K562 (cell line): ENCODE measurements at regions not wholly inside any gene's neighbourhood (a gene's known extent, or its start where the extent isn't known, plus 50 kb on each side); places are given as distances from the start of the nearest gene placed in this dataset.

Experiments
- ATF1 ChIP-seq, 2 experiments: fragments of 450-650 bp in 1 of 2; IDR thresholded peaks; 2 replicates each; pipeline ENCODE4 v1.6.1; 2016; ENCODE audit warnings: missing compliant biosample characterization in 1 of 2, missing genetic modification characterization in 1 of 2
- CBX1 ChIP-seq: sonication (generic); IDR thresholded peaks from 2 replicates; pipeline ENCODE4 v1.6.1; 2016; ENCODE audit warnings: antibody characterized with exemption, low read depth, mild to moderate bottlenecking
- CREM ChIP-seq: IDR thresholded peaks from 2 replicates; pipeline ENCODE4 v1.6.1; 2014; ENCODE audit warnings: antibody characterized with exemption, low read depth
- CTCF ChIP-seq, 3 experiments: IDR thresholded peaks in 2 of 3; conservative IDR thresholded peaks in 1 of 3; 2 replicates each; pipeline ENCODE4 v1.5.1; 2011 to 2012; ENCODE audit warnings: low read length in 3 of 3, mild to moderate bottlenecking in 3 of 3, control low read depth in 2 of 3, improper control_type of control experiment in 1 of 3, inconsistent platforms in 1 of 3, low read depth in 1 of 3, mixed read lengths in 1 of 3, moderate library complexity in 1 of 3; ENCODE audit not compliant: insufficient read depth in 2 of 3
- ETV1 ChIP-seq: fragments of 450-650 bp; conservative IDR thresholded peaks from 2 replicates; pipeline ENCODE4 v1.6.1; 2016; ENCODE audit warnings: missing genetic modification characterization, control low read depth, low read depth, missing compliant biosample characterization
- ETV6 ChIP-seq, 3 experiments: fragments of 150-350 bp in 1 of 3; sonication (generic) in 1 of 3; formaldehyde crosslinking in 1 of 3; IDR thresholded peaks; 2 replicates each; pipeline versions ENCODE4 v1.6.1 to v1.8.0; 2014 to 2022; ENCODE audit warnings: borderline replicate concordance in 2 of 3, low read depth in 2 of 3, antibody characterized with exemption in 1 of 3, low read length in 1 of 3, mild to moderate bottlenecking in 1 of 3, missing genetic modification reagents in 1 of 3
- MAZ ChIP-seq, 2 experiments: fragments of 450-650 bp in 1 of 2; sonication (generic) in 1 of 2; formaldehyde crosslinking; IDR thresholded peaks in 1 of 2; conservative IDR thresholded peaks in 1 of 2; 2 replicates each; pipeline versions ENCODE4 v1.4.0 to v1.5.0; 2020; ENCODE audit warnings: mild to moderate bottlenecking in 1 of 2, missing genetic modification reagents in 1 of 2
- MBD2 ChIP-seq: sonication (generic); IDR thresholded peaks from 2 replicates; pipeline ENCODE4 v1.6.1; 2016; ENCODE audit warnings: low read depth, borderline replicate concordance
- SIX5 ChIP-seq, 2 experiments: IDR thresholded peaks; 2 replicates each; pipeline ENCODE4 v1.6.1; 2011; ENCODE audit warnings: low read length in 2 of 2, borderline replicate concordance in 1 of 2, low read depth in 1 of 2, mild to moderate bottlenecking in 1 of 2, moderate library complexity in 1 of 2; ENCODE audit not compliant: insufficient read depth in 1 of 2
- SNRNP70 ChIP-seq: fragments of 200-400 bp; formaldehyde crosslinking; optimal IDR thresholded peaks from 2 replicates; pipeline ENCODE3; 2017; ENCODE audit warnings: low read depth, low read length
- TEAD4 ChIP-seq, 2 experiments: sonication (generic) in 1 of 2; formaldehyde crosslinking in 1 of 2; IDR thresholded peaks; 2 replicates each; pipeline versions ENCODE4 v1.6.1 to v1.8.0; 2012 to 2022; ENCODE audit warnings: borderline replicate concordance in 1 of 2, inconsistent platforms in 1 of 2, low read length in 1 of 2, mild to moderate bottlenecking in 1 of 2, missing genetic modification reagents in 1 of 2
- USF1 ChIP-seq: sonication (generic); formaldehyde crosslinking; IDR thresholded peaks from 2 replicates; pipeline ENCODE4 v1.9.0; 2022; ENCODE audit warnings: mild to moderate bottlenecking, missing genetic modification reagents
- ZNF764 ChIP-seq: fragments of 250-450 bp; sonication (Bioruptor Pico); IDR thresholded peaks from 2 replicates; pipeline ENCODE4 v1.4.0; 2020; ENCODE audit warnings: low read depth, mild to moderate bottlenecking, moderate library complexity
- ZSCAN29 ChIP-seq: fragments of 450-650 bp; IDR thresholded peaks from 2 replicates; pipeline ENCODE4 v1.6.1; 2017

GRCh38 chr11:128246364-128246801 lies 341.0 kb downstream of the ETS1 start:
- TF ChIP-seq CREM (no peak), ZSCAN29 (no peak), ETV1 (no peak), CBX1 (no peak), CTCF (IDR thresholded peaks at IDR 0.05 in 2 of 3, conservative IDR thresholded peaks at IDR 0.05 in 1 of 3; ENCODE audit: insufficient read depth in 2 of 3, low read depth in 1 of 3, low read length in 3 of 3) (no peak), ZNF764 (no peak), MAZ (CRISPR knock-in tag; conservative IDR thresholded peaks at IDR 0.05 in 1 of 2, IDR thresholded peaks at IDR 0.05 in 1 of 2) (no peak), SIX5 (IDR thresholded peaks at IDR 0.05; ENCODE audit: borderline replicate concordance in 1 of 2, insufficient read depth in 1 of 2, low read depth in 1 of 2, low read length in 2 of 2) (no peak), USF1 (CRISPR knock-in tag) (no peak), ATF1 (CRISPR knock-in tag; IDR thresholded peaks at IDR 0.05) (no peak), ATF1 (tag; IDR thresholded peaks at IDR 0.05) (no peak), SNRNP70 (no peak), ETV6 (IDR thresholded peaks at IDR 0.05; ENCODE audit: borderline replicate concordance in 1 of 2, low read depth in 2 of 2, low read length in 1 of 2) (no peak), ETV6 (CRISPR knock-in tag; IDR thresholded peaks at IDR 0.05; ENCODE audit: borderline replicate concordance) (no peak), MBD2 (no peak), TEAD4 (IDR thresholded peaks at IDR 0.05; ENCODE audit: low read length) (no peak), TEAD4 (CRISPR knock-in tag; IDR thresholded peaks at IDR 0.05; ENCODE audit: borderline replicate concordance) (no peak)
